ENCODE measurements at regions not wholly inside any gene's neighbourhood (a gene's known extent, or its start where the extent isn't known, plus 50 kb on each side); places are given as distances from the start of the nearest gene placed in this dataset.

- no peak for TF ChIP-seq GATAD2B (IDR thresholded peaks at IDR 0.05; ENCODE audit: borderline replicate concordance)
- TF ChIP-seq ZNF644 (tag; IDR thresholded peaks at IDR 0.05; ENCODE audit: low read depth): no peak
- TF ChIP-seq JUN (IDR thresholded peaks at IDR 0.05; ENCODE audit: borderline replicate concordance, low read depth, low read length): no peak
- TF ChIP-seq JUN (CRISPR knock-in tag; IDR thresholded peaks at IDR 0.05; ENCODE audit: borderline replicate concordance): no peak
- TF ChIP-seq REST (IDR thresholded peaks at IDR 0.05; ENCODE audit: borderline replicate concordance): no peak
- no peak for TF ChIP-seq REST (CRISPR knock-in tag; IDR thresholded peaks at IDR 0.05; ENCODE audit: low read depth)
- no peak for TF ChIP-seq CTCF (IDR thresholded peaks at IDR 0.05 in 2 of 3, conservative IDR thresholded peaks at IDR 0.05 in 1 of 3; ENCODE audit: insufficient read depth in 2 of 3, low read depth in 1 of 3, low read length in 3 of 3)
- no peak for TF ChIP-seq RBBP5 (IDR thresholded peaks at IDR 0.05; ENCODE audit: borderline replicate concordance, insufficient read depth, low read length, poor library complexity, severe bottlenecking)
- TF ChIP-seq, protein P1, sequence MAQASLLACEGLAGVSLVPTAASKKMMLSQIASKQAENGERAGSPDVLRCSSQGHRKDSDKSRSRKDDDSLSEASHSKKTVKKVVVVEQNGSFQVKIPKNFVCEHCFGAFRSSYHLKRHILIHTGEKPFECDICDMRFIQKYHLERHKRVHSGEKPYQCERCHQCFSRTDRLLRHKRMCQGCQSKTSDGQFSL (CRISPR knock-in tag; IDR thresholded peaks at IDR 0.05): no peak
- TF ChIP-seq, protein P1 (tag; IDR thresholded peaks at IDR 0.05): no peak
- TF ChIP-seq GABPA (tag; conservative IDR thresholded peaks at IDR 0.05; ENCODE audit: low read depth): no peak
- TF ChIP-seq CGGBP1 (CRISPR knock-in tag; IDR thresholded peaks at IDR 0.05): no peak
- no peak for TF ChIP-seq ZFX (CRISPR knock-in tag; IDR thresholded peaks at IDR 0.05)
- no peak for TF ChIP-seq KAT8 (IDR thresholded peaks at IDR 0.05; ENCODE audit: low read depth)
- no peak for TF ChIP-seq TAF1 (IDR thresholded peaks at IDR 0.05; ENCODE audit: control insufficient read depth, extremely low read depth, insufficient read depth, low read length, severe bottlenecking)
- TF ChIP-seq, protein P2, sequence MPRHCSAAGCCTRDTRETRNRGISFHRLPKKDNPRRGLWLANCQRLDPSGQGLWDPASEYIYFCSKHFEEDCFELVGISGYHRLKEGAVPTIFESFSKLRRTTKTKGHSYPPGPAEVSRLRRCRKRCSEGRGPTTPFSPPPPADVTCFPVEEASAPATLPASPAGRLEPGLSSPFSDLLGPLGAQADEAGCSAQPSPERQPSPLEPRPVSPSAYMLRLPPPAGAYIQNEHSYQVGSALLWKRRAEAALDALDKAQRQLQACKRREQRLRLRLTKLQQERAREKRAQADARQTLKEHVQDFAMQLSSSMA (CRISPR knock-in tag; IDR thresholded peaks at IDR 0.05): no peak
These were observed 98.5 kb upstream of the KLF3 start for GRCh38 chr4:38565271-38566199.

Data from K562 (cell line).